GM18873 (cell line): ENCODE measurements at regions not wholly inside any gene's neighbourhood (a gene's known extent, or its start where the extent isn't known, plus 50 kb on each side); places are given as distances from the start of the nearest gene placed in this dataset.

ENCODE experiments used
- ATAC-seq: cut with Tn5 transposase; IDR thresholded peaks from one replicate; pipeline ENCODE4 v1.9.1; 2021; ENCODE audit warnings: mild to moderate bottlenecking, moderate library complexity, moderate number of reproducible peaks; ENCODE audit not compliant: unreplicated experiment, low FRiP score

GRCh38 chr9:7405924-7406604 is 393.5 kb downstream of the DMAC1 start:
- no peak for ATAC-seq

DNA sequence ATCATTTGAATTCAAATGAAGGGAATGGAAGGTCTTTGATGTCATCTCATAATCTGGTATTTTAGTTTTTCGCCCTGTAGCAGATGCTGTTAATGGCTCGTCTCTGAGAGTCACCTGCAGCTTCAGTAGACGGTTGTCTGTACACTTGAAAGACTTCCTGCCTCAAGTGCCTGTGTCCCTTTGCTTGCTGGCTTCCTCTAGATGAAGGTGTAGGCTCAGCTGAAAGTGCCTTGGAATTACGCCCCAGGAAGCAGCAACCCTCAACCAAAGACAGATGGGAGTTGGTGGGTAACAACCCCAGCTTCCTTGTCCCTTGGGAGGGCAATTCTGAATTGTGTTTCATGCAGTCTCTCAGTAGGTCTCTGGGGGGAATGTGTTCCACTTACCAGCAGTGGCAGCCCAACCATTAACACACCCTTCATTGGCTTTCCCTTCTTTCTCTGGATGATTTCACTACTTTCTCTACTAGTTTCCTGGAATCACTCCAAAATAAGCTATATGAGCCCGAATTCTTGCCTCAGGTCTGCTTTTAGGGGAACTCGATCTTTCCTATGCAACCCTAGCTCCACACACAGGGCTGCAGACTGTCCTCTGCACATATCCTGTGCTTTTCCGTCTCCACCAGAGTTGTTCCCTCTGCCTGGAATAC is 395.6 kb downstream of the DMAC1 start:
- no peak for ATAC-seq

DNA sequence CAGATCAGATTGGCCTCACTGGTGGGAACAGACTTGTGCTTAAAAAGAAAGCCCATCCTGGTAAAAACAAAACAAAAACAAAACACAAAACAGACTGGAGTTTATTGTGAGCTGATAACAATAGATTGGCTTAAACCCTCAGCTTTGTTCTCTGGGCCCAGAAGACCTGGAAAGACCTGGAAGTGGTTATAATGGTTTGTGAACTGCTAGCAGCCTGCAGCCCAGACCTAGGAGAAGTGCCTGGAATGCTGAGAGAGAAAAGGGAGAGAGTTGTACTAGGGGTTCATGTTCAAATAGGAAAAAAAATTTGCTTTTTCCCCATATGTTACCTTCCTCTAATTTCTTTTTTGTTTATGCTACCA is 396.6 kb downstream of the DMAC1 start:
- ATAC-seq = no peak

DNA sequence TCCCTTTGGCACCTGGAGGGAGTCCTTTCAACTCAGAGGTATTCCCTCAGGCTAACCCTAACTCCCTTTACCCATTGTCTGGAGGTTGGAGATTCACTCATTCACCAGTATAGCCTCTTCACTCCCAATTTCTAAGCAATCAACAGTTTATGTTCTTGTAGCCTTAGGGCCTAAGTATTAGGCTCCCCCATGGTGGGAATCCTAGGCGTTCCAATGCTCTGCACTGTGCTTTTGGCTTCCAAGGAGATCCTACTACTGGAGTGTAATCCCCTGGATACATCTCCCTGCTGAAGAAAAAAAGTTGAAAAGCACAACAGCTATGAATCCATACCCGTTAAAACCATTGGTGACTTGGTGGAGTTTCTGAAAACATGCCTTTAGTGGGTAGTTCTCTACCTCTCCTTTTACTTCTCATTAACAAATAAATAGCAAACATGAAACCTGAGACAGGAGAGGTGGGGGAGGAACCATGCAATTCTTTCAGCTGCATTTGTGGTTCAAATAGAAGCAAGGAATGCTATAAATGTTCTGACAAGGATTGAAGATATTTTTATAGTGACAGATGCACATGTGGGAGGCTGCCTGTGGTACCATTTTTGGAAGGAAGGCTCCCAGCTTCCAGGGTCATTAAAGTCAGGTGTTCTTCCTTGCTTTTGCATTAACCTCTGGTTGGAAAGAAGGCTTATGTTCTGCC is 397.1 kb downstream of the DMAC1 start:
- ATAC-seq = no peak

DNA sequence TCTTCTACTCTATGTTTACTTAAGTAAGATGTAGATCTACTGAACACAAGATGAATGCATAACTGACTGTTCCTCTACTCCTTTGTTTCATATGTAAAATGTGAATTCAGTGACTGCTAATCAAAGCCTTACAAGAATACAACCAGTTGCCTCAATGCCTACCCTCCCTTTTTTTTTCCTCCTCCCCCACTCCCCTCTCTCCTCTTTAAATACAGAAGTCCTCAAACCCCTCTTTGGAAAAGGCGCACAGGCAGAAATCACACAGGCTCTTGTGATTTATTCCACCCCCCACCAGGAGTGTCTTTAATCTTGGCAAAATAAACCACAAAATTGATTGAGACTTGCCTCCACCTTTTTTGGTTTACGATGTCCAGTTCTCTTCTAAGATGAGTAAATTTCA is 398.5 kb downstream of the DMAC1 start:
- ATAC-seq = no peak

DNA sequence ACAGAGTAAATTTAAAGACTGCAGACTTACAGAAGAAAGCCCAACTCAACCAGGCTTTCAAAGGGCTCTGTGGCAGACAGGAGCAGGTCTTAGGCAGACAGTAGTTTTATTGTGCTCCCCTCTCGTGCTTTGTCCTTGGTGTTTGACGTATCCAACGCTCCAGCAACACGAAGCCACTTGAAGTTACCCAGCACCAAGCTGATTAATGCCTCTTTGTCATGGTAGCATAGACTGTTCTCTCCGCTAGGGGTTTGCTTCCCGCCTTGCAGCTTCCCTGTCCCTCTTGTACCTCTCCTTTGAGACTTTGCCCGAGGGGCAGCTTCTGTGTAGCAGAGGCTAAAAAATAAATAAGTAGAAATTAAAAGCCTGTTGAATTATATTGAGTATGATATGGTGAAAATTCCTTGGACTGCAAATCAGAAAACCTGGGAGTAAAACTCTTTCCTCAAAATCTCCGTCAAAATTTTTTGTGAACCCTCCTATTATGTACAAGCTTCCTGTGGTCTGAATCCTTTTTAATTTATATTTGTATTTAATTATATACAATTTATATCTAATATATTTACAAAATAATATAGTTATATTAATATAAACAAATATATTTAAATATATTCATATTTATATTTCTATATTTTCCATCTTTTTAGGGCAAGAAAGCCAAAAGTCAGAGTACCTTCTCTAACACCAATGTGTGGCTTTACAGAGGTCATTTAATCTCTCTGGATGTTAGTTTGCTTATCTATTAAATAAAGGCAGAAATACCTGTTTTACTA is 405.4 kb downstream of the DMAC1 start:
- ATAC-seq = no peak

GRCh38 chr9:7392148-7392547 is 407.4 kb downstream of the DMAC1 start:
- no peak for ATAC-seq

- no peak for ATAC-seq
Observed at GRCh38 chr9:7388755-7389154, 410.8 kb downstream of the DMAC1 start.

- ATAC-seq = no peak
Observed at GRCh38 chr9:7387840-7388239, 411.7 kb downstream of the DMAC1 start.

DNA sequence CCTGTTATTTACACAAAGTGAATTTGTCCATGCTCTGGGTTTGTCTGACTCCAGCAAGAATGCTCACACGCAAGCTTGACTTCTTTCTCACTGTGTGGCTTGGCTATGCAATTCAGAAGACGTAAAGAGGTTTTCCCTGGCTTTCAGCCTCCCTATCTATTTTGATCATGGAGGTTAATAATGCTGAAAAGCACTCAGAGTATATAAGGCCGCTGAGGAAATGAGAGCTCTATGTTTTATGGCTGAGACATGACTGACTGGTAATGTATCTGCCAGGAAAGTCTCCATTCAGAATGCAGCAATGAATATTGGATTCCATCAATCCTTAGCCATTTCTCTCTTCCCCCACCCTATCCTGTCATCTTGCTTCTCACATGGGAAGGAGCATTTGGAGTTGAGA is 417.3 kb downstream of the DMAC1 start:
- no peak for ATAC-seq

- ATAC-seq = no peak
Observed at GRCh38 chr9:7377489-7377888, 422.1 kb downstream of the DMAC1 start.

GRCh38 chr9:7376833-7377232 is 422.7 kb downstream of the DMAC1 start:
- ATAC-seq = no peak

GRCh38 chr9:7376213-7376612 is 423.4 kb downstream of the DMAC1 start:
- no peak for ATAC-seq

GRCh38 chr9:7375013-7375511 is 424.5 kb downstream of the DMAC1 start:
- ATAC-seq = no peak

DNA sequence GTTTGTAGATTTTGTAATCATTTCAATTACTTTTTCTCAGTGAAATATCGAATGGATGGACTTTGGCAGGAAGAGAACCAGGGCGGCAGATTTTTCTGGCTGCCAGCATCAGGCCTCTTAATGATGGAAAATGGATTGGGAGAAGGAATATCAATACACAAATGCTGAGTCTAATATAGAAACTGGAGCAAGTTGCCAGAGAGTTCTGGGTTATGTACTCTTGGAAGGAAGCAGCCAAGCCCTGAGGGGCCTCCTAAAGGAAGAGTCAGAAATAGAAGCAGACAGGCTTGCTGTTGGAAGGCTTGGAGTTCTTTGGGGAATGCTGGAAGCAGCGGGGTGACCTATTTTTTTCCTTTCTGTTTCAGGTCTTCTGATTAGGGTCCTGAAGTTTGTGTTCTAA is 428.6 kb downstream of the DMAC1 start:
- no peak for ATAC-seq

GRCh38 chr9:7370381-7370780 is 429.2 kb downstream of the DMAC1 start:
- ATAC-seq = no peak

DNA sequence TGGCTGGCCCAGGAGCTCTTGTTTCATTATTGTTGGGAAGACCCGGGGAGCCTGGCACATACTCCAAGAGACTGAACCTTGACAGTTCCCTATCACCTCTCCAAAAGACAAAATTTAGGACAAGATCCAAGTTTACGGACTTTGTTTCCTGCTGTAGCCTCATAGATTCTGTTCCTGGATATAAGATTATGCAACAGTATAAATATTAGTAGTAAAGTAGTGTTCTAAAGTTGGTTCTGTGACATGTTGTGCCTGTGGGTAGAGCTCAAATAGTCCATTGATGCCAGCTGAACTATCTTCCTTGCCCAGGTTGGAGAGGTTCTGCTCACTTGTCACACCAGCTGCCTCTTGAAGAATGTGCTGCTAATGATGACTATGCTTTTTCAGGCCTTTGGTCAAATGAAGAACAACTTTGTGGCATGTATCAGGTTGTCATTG is 430.2 kb downstream of the DMAC1 start:
- ATAC-seq = no peak

DNA sequence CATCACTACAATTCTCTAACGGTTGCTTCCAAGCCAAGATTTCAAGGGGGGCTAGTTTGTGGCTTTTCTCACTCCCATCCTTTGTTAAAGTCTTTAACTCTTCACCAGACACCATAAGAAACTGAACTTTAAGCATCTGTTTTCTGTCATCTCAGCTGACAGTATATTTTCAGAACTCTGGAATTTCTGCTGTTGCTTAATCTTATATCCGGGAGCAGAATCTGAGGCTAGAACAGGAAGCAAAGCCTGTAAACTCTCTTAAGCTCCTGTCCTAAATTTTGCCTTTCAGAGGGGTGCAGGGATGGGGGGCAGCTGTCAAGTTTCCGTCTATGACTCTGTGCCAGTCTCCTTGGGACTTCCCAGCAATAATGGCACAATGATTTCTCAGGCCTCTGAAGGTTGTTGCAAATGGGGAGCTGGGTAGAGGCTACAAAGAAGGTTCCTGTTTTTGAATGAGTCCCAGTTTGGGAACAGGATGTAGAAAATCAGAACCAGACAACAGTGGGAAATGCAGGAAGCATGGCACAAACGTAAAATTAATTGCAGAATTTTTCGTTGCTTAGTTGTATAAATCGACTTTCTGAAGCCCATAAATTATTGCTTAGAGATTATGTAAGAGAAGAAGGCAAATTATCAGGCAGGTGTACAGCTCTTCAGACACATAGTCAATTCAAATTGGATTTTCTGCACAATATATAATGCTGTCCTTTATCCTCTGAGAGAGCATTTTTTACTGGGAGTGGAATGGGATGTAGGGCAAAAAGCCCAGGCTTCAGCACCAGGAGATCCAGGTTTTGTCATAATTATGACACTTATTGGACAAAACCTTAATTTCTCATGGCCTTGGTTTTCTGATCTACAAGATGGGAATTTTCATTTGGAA is 430.9 kb downstream of the DMAC1 start:
- no peak for ATAC-seq

DNA sequence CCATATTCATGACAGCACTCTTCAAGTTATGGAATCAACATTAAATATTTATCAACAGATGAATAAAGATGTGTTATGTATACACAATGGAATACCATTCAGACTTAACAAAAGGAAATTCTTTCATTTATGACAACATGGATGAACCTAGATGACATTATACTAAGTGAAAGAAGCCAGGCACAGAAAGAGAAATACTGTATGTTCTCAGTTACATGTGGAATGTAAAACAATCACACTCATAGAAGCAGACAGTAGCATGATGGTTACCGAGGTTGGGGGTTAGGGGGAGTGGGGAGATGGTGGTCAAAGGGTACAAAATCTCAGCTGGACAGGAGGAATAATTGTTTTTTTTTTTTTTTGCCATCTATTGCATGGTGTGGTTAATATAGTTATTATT is 431.9 kb downstream of the DMAC1 start:
- no peak for ATAC-seq

DNA sequence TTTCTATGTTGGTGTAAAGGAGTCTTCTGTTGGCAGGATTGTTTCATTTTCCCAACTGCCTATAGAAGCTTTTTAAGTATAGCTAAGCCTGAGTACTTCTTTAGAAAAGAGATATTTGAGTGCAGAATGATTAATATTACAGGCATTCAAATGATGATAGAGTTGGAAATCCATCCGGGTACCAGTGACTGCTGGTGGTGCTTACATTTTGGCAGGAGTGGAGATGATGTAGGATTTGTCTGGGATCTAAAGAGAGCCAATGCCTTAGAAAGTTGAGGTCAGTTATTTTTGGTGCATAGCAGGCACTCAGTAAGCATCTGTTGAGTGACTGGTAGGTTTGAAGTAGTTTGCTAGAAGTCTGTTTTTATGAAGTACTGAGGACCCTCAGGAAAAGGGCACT is 433.5 kb downstream of the DMAC1 start:
- ATAC-seq = no peak
